ENCODE measurements at regions not wholly inside any gene's neighbourhood (a gene's known extent, or its start where the extent isn't known, plus 50 kb on each side); places are given as distances from the start of the nearest gene placed in this dataset.

- Histone ChIP-seq H3K4me1 (ENCODE audit: control insufficient read depth, insufficient read depth, low read length) (no peaks in the 10 kb centered on the region), H3K9me3 (ENCODE audit: control insufficient read depth, insufficient read depth, low read length) (no peaks in the 10 kb centered on the region), H3K4me3 (ENCODE audit: low read length) (no peak overlapping the region), H3K36me3 (ENCODE audit: control insufficient read depth, insufficient read depth, low read length) (no peaks in the 10 kb centered on the region), H3K27ac (ENCODE audit: low read length) (no peak overlapping the region), H3K27me3 (ENCODE audit: control insufficient read depth, insufficient read depth, low read length) (no peaks in the 10 kb centered on the region)
- TF ChIP-seq, protein P1, sequence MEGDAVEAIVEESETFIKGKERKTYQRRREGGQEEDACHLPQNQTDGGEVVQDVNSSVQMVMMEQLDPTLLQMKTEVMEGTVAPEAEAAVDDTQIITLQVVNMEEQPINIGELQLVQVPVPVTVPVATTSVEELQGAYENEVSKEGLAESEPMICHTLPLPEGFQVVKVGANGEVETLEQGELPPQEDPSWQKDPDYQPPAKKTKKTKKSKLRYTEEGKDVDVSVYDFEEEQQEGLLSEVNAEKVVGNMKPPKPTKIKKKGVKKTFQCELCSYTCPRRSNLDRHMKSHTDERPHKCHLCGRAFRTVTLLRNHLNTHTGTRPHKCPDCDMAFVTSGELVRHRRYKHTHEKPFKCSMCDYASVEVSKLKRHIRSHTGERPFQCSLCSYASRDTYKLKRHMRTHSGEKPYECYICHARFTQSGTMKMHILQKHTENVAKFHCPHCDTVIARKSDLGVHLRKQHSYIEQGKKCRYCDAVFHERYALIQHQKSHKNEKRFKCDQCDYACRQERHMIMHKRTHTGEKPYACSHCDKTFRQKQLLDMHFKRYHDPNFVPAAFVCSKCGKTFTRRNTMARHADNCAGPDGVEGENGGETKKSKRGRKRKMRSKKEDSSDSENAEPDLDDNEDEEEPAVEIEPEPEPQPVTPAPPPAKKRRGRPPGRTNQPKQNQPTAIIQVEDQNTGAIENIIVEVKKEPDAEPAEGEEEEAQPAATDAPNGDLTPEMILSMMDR (IDR thresholded peaks at IDR 0.05): no peak
- no peak overlapping the region for H3K4me3 Mint-ChIP-seq
- H3K9me3 Mint-ChIP-seq: peaks cover 0 to 2% of the 10 kb centered on the region in 2 donors
- H3K36me3 Mint-ChIP-seq: no peaks in the 10 kb centered on the region
- no peak overlapping the region for H3K27ac Mint-ChIP-seq
- no peak for ATAC-seq
- 89% methylated on average over 11 of the region's 11 CpGs for WGBS (ENCODE audit: insufficient coverage)
- H3K27me3 Mint-ChIP-seq (ENCODE audit: low read depth in 2 of 2): peaks cover 0 to 5% of the 10 kb centered on the region in 2 donors
- intact Hi-C loops (cut with micrococcal nuclease): no loop called here
- no peaks in the 10 kb centered on the region for H3K4me1 Mint-ChIP-seq
- no peak for DNase-seq
Observed at GRCh38 chr2:180061085-180061484, 54.0 kb upstream of the CWC22 start.

GRCh38 chr2:180058993-180059392 is 51.9 kb upstream of the CWC22 start:
- no peak for ATAC-seq
- TF ChIP-seq, protein P1 (IDR thresholded peaks at IDR 0.05): no peak
- WGBS (ENCODE audit: insufficient coverage): 95% methylated on average over 4 of the region's 4 CpGs

DNA sequence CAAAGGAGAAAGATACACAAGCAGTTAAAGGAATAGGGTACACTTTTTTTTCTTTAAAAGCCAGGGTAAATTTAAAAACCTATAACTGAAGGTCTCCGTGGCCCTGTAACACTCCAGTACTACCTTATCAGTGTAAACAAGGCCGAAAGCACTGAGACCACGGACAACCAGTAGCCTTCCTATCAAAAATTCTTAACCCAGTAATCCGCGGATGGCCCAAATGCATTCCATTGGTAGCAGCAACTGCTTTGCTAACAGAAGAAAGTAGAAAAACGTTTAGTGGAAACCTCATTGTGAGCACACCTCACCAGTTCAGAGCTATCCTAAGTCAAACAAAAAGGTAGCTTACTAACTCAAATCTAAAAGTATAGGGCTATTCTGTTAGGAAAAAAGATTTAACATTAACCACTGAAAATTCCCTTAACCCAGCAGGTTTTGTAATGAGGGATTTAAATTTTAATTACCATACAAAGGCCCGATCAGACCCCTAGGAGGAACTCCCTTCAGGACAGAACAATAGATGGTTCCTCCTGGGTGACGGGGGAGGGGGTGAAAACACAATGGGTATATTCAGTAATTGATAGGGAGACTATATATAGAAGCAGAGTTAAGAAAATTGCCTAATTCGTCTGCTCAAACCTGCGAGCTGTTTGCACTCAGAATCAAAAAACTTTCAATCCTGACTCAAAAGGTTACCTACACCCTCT is 50.8 kb upstream of the CWC22 start:
- Histone ChIP-seq H3K9me3 (ENCODE audit: control insufficient read depth, insufficient read depth, low read length) (no peaks in the 10 kb centered on the region), H3K36me3 (ENCODE audit: control insufficient read depth, insufficient read depth, low read length) (no peaks in the 10 kb centered on the region), H3K4me3 (ENCODE audit: low read length) (no peak overlapping the region), H3K27ac (ENCODE audit: low read length) (no peak overlapping the region), H3K27me3 (ENCODE audit: control insufficient read depth, insufficient read depth, low read length) (no peaks in the 10 kb centered on the region), H3K4me1 (ENCODE audit: control insufficient read depth, insufficient read depth, low read length) (no peaks in the 10 kb centered on the region)
- Mint-ChIP-seq H3K36me3 (no peaks in the 10 kb centered on the region), H3K27ac (no peak overlapping the region), H3K4me3 (no peak overlapping the region), H3K9me3 (peaks cover 0 to 2% of the 10 kb centered on the region in 2 donors), H3K27me3 (ENCODE audit: low read depth in 2 of 2) (peaks cover 0 to 9% of the 10 kb centered on the region in 2 donors), H3K4me1 (no peaks in the 10 kb centered on the region)
- no peak for DNase-seq
- TF ChIP-seq, protein P1 (IDR thresholded peaks at IDR 0.05): no peak
- 78% methylated on average over 10 of the region's 10 CpGs for WGBS (ENCODE audit: insufficient coverage)
- ATAC-seq: no peak
- intact Hi-C loops (cut with micrococcal nuclease): no loop called here

More at GRCh38 chr2:180058993-180059392, 51.9 kb upstream of the CWC22 start:
- no peak for DNase-seq
- intact Hi-C loops (cut with micrococcal nuclease): no loop called here
- Histone ChIP-seq H3K9me3 (ENCODE audit: control insufficient read depth, insufficient read depth, low read length) (no peaks in the 10 kb centered on the region), H3K27me3 (ENCODE audit: control insufficient read depth, insufficient read depth, low read length) (no peaks in the 10 kb centered on the region), H3K36me3 (ENCODE audit: control insufficient read depth, insufficient read depth, low read length) (no peaks in the 10 kb centered on the region), H3K4me1 (ENCODE audit: control insufficient read depth, insufficient read depth, low read length) (no peaks in the 10 kb centered on the region), H3K4me3 (ENCODE audit: low read length) (no peak overlapping the region), H3K27ac (ENCODE audit: low read length) (no peak overlapping the region)
- peaks cover 0 to 9% of the 10 kb centered on the region in 2 donors for H3K27me3 Mint-ChIP-seq (ENCODE audit: low read depth in 2 of 2)
- H3K9me3 Mint-ChIP-seq: peaks cover 0 to 2% of the 10 kb centered on the region in 2 donors
- no peak overlapping the region for H3K27ac Mint-ChIP-seq
- H3K4me1 Mint-ChIP-seq: no peaks in the 10 kb centered on the region
- H3K4me3 Mint-ChIP-seq: no peak overlapping the region
- no peaks in the 10 kb centered on the region for H3K36me3 Mint-ChIP-seq

Data from natural killer cell (primary cell).